GM12872 (cell line): ENCODE measurements at regions not wholly inside any gene's neighbourhood (a gene's known extent, or its start where the extent isn't known, plus 50 kb on each side); places are given as distances from the start of the nearest gene placed in this dataset.

Experiments
- CTCF ChIP-seq: IDR thresholded peaks from 3 replicates; pipeline ENCODE4 v1.5.1; 2011; ENCODE audit warnings: low read depth, mild to moderate bottlenecking, low read length, moderate library complexity; ENCODE audit not compliant: insufficient read depth

DNA sequence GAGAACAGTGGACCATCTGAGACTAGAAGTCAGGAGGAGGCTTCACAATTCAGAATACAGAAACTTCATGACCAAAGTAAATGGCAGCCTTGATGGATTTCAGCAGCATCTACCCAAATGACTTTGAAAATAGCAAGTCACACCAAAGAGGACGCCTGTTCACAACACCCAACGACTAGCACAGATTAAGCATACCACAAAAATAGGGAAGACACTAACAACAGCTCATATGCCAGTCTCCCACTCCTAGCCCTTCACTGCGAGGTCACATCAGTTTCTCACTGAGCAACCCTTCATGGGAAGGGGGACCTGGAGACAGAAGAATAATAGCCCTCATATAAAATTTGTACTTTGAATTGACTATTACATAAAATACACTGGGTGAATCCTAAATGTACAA, 228.4 kb upstream of the SLC39A10 start:
- no peak for TF ChIP-seq CTCF

- no peak for TF ChIP-seq CTCF
Measured at GRCh38 chr2:195425328-195425727, 231.7 kb upstream of the SLC39A10 start.

DNA sequence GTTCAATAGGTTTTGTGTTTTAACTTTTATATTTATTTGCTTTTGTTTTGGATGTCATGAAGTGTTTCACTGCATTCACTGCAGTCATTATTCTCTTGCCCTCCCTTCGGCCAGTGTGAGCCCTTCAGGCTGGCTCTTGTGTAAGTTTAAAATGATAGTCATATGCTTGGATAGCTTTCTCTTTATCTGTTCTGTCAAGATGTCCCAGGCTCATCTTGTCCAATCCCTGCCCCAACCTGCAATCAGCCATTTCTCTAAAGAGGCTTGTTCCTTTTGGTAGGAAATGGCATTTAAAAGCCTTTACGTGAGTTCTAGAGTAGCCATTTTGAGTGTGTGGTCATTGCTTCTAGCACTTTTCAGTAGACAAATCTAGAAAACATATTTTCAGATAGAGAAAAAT, 238.0 kb upstream of the SLC39A10 start:
- no peak for TF ChIP-seq CTCF

DNA sequence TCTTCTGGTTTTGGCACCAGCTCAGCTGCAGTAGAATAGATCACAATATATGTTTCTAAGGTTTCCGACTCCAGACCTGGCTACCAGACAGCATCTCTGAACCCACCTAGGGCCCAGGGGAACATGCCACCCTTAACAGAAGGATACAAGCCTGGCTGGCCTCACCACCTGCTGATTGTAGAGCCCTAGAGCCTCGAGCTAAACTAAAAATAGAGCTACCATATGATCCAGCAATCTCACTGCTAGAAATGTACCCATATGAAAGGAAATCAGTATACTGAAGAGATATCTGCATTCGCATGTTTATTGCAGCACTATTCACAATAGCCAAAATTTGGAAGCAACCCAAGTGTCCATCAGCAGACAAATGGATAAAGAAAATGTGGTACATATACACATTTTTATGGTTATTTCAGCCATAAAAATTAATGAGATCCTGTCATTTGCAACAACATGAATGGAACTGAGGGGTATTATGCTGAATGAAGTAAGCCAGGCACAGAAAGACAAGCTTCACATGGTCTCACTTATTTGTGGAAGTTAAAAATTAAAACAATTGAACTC, 242.4 kb upstream of the SLC39A10 start:
- no peak for TF ChIP-seq CTCF

DNA sequence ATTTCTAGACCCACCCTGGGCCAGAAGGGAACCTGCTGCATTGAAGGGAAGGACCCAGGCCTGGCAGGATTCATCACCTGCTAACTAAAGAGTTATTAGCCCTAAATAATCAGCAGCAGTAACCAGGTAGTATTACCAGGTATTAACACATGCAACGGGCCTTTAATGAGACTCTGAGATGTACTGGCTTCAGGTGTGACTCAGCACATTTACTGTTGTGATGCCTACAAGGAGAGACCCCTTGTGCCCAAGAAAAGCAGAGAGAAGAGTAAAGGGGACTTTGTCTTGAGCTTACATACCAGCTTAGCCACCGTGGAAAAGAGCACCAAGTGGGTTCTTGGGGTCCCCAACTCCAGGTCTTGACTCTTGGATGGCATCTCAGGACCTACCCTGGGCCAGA, 243.1 kb upstream of the SLC39A10 start:
- no peak for TF ChIP-seq CTCF

DNA sequence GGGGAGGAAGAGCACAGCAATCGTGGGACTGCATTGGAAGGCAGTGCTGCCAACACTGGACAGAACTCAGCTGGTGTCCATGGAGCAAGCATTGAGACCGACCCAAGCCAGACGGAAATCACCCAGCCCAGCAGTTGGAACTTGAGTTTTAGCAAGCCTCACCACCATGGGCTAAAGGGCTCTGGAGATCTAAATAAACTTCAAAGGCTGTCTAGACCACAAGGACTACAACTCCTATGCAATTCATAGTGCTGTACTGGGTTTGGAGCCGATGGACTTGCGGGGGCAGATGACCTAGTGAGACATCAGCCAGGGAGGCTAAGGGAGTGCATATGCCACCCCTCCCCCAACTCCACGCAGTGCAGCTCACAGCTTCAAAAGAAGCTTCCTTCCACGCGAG, 243.6 kb upstream of the SLC39A10 start:
- no peak for TF ChIP-seq CTCF

GRCh38 chr2:195411219-195411687, 245.8 kb upstream of the SLC39A10 start:
- no peak for TF ChIP-seq CTCF
